ENCODE measurements at regions not wholly inside any gene's neighbourhood (a gene's known extent, or its start where the extent isn't known, plus 50 kb on each side); places are given as distances from the start of the nearest gene placed in this dataset.

DNA sequence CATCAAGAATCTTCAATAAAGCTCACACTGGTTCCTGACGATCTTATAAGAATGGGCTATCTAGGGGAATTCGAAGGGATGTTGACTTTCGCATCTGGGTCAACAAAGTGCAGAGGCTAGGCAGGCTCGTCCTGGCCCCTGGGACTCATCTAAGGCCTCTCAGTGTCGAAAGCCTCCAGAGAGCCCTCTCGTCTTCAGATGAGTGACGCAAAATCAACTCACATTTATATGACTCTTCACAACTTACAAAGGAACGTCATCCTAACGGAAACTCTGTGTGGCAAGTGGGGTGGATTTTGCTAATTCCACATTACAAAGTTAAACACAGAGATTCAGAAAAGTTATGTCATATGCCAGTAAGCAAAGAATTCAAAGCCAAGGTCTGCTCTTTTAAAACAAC, 270.5 kb upstream of the EXOC2 start:
- Histone ChIP-seq H3K79me2 (ENCODE audit: insufficient read depth, low read length) (no peaks in the 10 kb centered on the region), H2AFZ (ENCODE audit: insufficient read depth, low read depth, low read length, poor library complexity, severe bottlenecking) (no peak overlapping the region), H3K4me3 (replicated peaks in 1 of 3; ENCODE audit: low read depth in 2 of 3, low read length in 3 of 3) (no peak overlapping the region), H3K27ac (ENCODE audit: low read depth in 1 of 2, low read length in 2 of 2) (no peak overlapping the region), H3K4me2 (replicated peaks; ENCODE audit: extremely low read depth, low read length, poor library complexity, severe bottlenecking) (no peak overlapping the region), H4K20me1 (ENCODE audit: insufficient read depth, low read length) (no peaks in the 10 kb centered on the region), H3K9ac (ENCODE audit: insufficient read depth, low read length, poor library complexity, severe bottlenecking) (no peak overlapping the region), H3K9me3 (replicated peaks in 1 of 2; ENCODE audit: control insufficient read depth in 1 of 2, insufficient read depth in 1 of 2, low read length in 2 of 2) (no peaks in the 10 kb centered on the region), H3K4me1 (ENCODE audit: control insufficient read depth in 1 of 2, insufficient read depth in 2 of 2, low read length in 2 of 2) (no peaks in the 10 kb centered on the region), H3K27me3 (ENCODE audit: control insufficient read depth in 2 of 2, insufficient read depth in 2 of 2, low read length in 2 of 2) (no peaks in the 10 kb centered on the region), H3K36me3 (replicated peaks in 1 of 2; ENCODE audit: control insufficient read depth in 1 of 2, insufficient read depth in 2 of 2, low read length in 2 of 2) (no peaks in the 10 kb centered on the region)
- intact Hi-C loops (cut with micrococcal nuclease), result no loop called here
- H3K27ac Mint-ChIP-seq, result no peak overlapping the region
- peaks cover 0 to 4% (median 0%) of the 10 kb centered on the region in 7 donors for H3K9me3 Mint-ChIP-seq
- H3K4me3 Mint-ChIP-seq, result no peak overlapping the region
- no peaks in the 10 kb centered on the region for H3K4me1 Mint-ChIP-seq
- DNase-seq, result no peak
- H3K27me3 Mint-ChIP-seq (ENCODE audit: low read depth in 3 of 3), result peaks cover 6 to 10% (median 6%) of the 10 kb centered on the region in 3 donors
- TF ChIP-seq, protein P1, sequence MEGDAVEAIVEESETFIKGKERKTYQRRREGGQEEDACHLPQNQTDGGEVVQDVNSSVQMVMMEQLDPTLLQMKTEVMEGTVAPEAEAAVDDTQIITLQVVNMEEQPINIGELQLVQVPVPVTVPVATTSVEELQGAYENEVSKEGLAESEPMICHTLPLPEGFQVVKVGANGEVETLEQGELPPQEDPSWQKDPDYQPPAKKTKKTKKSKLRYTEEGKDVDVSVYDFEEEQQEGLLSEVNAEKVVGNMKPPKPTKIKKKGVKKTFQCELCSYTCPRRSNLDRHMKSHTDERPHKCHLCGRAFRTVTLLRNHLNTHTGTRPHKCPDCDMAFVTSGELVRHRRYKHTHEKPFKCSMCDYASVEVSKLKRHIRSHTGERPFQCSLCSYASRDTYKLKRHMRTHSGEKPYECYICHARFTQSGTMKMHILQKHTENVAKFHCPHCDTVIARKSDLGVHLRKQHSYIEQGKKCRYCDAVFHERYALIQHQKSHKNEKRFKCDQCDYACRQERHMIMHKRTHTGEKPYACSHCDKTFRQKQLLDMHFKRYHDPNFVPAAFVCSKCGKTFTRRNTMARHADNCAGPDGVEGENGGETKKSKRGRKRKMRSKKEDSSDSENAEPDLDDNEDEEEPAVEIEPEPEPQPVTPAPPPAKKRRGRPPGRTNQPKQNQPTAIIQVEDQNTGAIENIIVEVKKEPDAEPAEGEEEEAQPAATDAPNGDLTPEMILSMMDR (IDR thresholded peaks at IDR 0.05), result no peak
- H3K36me3 Mint-ChIP-seq, result no peaks in the 10 kb centered on the region
- WGBS (ENCODE audit: insufficient coverage), result 92% methylated on average over 3 of the region's 9 CpGs

DNA sequence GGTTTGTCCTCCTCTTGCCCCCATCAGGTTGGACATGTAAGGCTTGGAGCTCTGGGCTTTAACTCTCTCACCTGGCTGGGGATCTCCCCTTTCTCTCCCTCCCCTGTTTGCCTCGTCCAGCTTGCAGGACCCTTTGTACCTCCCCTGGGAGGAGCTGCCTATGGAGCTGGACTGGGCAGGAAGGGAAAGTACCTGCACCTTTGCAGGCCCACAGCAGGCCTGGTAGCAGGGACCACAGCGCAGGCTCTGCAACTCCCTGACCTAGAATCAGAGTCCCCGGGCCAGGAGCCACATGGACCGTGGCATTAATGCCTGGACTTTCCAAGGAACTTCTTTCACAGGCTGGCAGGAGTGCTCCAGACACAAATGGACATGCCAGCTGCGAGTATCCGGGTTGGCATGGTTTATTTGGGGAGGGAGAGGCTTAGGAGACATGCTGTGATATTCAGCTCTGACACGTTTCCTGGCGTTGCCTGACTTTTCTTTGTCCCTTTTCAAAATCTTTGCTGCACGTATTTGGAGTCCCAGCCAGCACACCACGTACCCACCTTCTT, 268.5 kb upstream of the EXOC2 start:
- Histone ChIP-seq H3K27me3 (ENCODE audit: control insufficient read depth in 2 of 2, insufficient read depth in 2 of 2, low read length in 2 of 2) (no peaks in the 10 kb centered on the region), H3K79me2 (ENCODE audit: insufficient read depth, low read length) (no peaks in the 10 kb centered on the region), H4K20me1 (ENCODE audit: insufficient read depth, low read length) (no peaks in the 10 kb centered on the region), H2AFZ (ENCODE audit: insufficient read depth, low read depth, low read length, poor library complexity, severe bottlenecking) (no peak overlapping the region), H3K4me3 (replicated peaks in 1 of 3; ENCODE audit: low read depth in 2 of 3, low read length in 3 of 3) (no peak overlapping the region), H3K36me3 (replicated peaks in 1 of 2; ENCODE audit: control insufficient read depth in 1 of 2, insufficient read depth in 2 of 2, low read length in 2 of 2) (no peaks in the 10 kb centered on the region), H3K9me3 (replicated peaks in 1 of 2; ENCODE audit: control insufficient read depth in 1 of 2, insufficient read depth in 1 of 2, low read length in 2 of 2) (no peaks in the 10 kb centered on the region), H3K27ac (ENCODE audit: low read depth in 1 of 2, low read length in 2 of 2) (no peak overlapping the region), H3K4me2 (replicated peaks; ENCODE audit: extremely low read depth, low read length, poor library complexity, severe bottlenecking) (no peak overlapping the region), H3K9ac (ENCODE audit: insufficient read depth, low read length, poor library complexity, severe bottlenecking) (no peak overlapping the region), H3K4me1 (ENCODE audit: control insufficient read depth in 1 of 2, insufficient read depth in 2 of 2, low read length in 2 of 2) (no peaks in the 10 kb centered on the region)
- Mint-ChIP-seq H3K27me3 (ENCODE audit: low read depth in 3 of 3) (peaks cover 4 to 12% (median 12%) of the 10 kb centered on the region in 3 donors), H3K9me3 (peaks cover 0 to 3% (median 0%) of the 10 kb centered on the region in 7 donors), H3K36me3 (no peaks in the 10 kb centered on the region), H3K4me3 (no peak overlapping the region), H3K27ac (no peak overlapping the region), H3K4me1 (no peaks in the 10 kb centered on the region)
- WGBS (ENCODE audit: insufficient coverage), result 91% methylated on average over 7 of the region's 10 CpGs
- DNase-seq, result no peak
- TF ChIP-seq, protein P1 (IDR thresholded peaks at IDR 0.05), result no peak
- intact Hi-C loops (cut with micrococcal nuclease), result no loop called here
